Kasumi-1 (cell line): ENCODE measurements at regions not wholly inside any gene's neighbourhood (a gene's known extent, or its start where the extent isn't known, plus 50 kb on each side); places are given as distances from the start of the nearest gene placed in this dataset.

Experiments
- DNase-seq, 2 experiments: peaks; one replicate each; lab custom pipeline; 2025; lab: John Stamatoyannopoulos, UW

DNA sequence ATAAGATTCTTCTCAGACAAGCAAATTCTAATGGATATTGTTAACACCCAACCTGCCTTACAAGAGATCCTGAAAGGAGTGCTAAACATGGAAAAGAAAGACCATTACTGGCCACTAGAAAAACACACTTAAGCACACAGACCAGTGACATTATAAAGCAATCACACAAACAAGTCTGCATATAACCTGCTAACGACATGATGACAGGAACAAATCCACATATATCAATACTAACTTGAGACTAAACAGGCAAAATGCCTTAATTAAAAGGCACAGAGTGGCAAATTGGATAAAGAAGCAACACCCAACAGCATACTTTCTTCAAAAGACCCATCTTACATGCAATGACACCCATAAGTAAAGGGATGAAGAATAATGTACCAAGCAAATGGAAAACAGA, 100.5 kb upstream of the PCDH18 start:
- no peak for DNase-seq

DNA sequence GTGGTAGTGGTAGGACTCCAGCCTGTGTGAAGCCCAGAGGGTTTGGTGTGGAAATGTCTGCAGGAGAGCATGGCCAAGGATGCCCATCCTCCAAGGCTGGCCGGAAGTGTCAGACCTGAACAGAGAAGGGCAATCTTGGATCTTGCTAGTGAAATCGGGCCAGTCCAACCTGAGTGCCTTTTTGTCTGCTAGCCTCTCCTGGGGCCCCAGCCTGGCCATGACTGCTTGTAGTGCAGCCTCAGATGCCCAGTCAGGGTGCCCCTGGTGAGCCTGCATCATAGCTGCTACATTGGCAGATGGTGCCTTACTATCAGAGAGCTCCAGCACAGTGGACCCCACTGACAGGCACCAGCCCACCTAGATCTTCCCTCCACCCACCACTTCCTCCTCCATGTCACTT, 99.3 kb upstream of the PCDH18 start:
- no peak for DNase-seq

DNA sequence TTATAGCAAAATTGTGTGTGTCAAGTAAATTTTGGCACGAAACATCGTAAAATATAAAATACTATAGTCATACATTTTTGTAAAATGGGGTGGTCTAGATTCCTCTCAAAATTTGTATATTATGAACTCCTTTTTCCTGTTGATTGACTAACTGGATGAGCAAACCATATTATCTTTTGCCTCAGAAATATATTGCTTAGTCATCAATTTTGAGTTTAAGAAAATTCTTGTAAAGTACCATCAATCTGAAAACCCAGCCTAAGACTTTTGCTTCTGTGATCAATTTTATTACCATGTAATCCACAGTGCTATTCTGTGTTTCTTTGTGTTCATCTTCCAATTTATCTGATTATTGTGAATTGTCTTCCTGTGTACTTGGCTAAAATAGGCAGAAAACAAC, 98.0 kb upstream of the PCDH18 start:
- DNase-seq: no peak

DNA sequence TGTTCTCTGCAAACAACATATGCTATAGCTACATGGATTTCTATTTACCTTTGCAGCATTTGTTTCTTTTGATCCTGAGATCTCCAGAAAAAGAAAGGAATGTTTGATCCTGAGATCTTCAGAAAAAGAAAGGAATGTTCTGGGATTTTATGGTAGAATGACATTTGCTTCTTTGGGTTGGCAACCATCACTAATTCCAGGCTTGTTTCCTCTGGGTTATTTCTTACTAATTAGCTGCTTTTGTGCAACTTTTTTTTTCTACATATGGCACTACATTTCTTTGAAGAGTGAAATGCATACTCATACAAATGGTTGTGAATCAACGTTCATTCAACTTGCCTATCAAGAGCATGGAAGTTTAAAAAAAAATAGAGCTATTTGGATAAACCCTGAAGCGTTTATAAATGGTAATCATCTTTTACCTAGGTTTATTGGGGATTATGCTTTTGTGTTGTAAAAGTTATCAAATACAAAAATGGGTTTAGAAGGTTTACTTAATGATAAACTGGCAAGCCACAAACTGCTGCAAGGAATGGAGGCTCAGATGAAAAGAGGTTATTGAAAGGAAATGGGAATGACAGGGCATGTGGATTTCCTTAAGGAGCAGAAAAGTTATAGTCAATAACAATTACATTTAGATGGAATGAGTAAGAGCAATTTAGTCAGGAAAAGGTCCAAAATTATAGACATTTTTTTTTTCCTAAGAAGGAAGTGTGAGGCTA, 95.6 kb upstream of the PCDH18 start:
- no peak for DNase-seq

DNA sequence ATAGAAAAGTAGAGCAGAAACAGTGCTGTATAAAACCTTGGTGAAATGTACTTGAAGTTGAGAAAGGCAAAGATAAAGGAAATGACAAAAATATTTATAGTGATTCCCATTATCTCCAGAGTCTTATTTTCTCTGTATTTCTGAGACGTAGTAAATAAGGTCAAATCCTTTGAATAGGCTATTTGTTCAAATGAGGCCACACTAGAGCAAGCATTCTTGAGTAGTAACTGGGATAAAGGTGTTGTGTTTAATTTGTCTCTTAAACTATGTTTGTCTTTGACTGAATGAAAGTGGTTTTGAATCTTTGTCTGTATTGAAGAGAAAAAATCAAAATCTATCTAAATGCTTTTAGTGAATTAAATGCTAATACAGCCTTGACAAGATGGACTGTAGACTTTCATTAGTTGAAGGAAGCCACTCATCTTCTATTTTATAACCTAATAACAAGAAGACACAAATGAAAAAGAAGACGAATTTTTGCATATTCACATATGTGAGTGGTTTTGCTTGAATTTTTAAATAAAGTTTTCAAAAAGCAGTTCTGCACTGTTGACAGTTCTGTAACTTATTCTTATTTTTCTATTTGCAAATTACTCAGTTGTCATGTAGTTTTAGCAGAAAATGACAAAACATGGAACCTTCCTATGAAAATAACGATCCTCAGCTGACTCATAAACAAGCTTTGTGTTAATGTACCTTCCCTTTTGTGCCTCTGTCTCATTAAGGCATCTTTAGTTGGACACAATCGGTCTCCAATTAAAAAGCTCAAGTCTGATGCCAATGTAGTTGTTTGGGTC, 94.8 kb upstream of the PCDH18 start:
- DNase-seq: no peak

DNA sequence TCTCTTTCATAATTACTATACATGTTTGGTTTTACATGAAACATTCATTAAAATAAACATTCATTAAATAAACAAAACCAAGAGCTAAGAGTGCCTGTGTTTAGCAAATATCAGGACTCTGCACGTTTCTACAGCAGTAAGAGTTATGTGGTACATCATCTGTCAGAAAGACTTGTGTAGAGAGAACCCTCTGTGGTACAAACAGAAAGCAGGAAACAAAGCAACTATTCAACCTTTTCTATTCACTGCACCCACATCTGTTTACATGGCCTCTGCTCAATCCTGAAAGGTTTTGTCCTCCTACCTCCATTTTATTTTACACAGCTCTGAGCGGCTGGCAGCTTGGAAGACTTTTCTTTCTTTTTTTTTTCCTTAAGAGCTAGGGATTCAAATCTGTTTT, 90.7 kb upstream of the PCDH18 start:
- no peak for DNase-seq

DNA sequence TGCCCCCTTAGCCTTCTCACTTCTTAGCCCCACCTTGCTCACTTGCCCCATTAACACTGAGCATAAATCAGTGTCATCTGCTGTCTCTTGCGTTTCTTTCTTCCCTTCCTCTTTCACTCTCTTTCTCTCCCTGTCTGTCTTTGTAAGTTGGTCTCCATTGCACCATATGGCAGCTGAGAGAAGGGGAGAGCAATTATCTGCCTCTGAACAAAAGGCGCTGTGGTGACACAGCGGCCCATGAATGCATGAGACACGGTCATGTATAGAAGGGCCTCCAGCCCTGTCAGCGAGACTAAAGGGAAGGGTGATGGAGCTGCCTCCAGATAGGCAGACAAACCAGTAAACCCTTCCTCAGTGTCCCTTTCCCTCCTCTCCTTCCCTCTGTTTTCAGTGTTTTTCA, 88.8 kb upstream of the PCDH18 start:
- no peak for DNase-seq

DNA sequence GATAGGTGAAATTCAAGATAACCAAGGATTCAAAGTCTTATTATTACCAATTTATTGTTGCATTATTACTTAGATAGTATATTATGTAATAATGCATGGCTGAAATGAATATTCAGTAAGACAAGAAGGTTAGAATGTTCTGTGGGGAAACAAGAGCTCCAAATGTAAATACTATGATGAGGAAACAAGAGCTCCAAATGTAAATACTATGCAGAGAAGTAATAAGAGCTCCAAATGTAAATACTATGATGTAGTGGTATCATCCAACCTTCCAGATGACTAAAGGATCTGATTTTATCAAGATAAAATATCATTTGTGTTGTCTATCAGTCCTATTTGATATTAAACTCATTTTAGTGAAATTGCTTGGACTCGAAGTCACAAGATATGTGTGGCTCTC, 82.2 kb upstream of the PCDH18 start:
- no peak for DNase-seq

DNA sequence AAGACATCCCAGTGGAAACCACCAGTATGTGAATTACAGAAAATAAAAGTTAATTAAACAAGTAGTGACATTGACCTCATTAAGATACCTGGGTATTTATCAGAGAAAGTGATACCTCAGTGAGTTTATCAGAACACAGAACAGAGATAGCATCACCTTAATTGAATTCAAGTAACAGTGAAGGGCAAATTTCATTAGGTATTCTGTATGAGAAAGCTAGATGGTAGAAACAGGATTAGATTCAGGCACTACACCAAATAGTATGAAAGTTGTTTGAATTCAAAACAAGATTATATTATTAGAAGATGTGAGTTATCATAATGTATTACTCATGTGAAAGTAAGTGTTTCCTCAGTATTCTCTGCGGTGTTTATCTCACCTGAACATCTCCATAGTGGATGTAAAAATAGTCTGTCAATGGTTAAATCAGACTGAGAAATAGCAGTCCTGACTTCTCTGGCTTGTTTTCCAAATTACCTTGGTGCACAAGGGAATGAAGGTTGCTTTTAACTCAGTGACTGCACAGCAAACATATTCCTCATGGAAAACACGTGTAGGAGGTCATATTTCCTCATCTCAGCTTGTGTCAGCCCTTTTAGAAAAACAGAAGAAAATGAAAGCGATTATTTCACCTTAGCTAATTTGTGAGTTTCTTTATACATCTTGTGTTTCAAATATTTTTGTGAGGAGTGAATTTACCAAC, 79.9 kb upstream of the PCDH18 start:
- DNase-seq: no peak

DNA sequence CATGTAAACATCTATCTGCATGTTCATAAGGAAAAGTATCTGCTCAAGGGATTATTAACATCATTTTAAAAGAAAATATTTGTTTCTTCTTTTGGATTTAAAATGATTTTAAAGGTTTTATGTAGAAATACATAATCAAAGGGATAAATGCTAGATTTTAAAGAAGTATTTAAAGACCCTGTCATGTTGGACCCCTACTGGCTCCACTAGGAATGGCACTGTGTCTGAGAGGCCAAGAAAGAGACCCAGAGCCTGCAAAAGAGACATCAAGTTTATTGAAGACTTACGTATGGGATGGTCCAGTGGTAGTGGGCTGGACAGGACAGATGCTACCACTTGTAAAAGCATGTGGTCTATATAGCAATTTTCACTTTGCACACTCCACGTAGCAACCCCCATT, 78.7 kb upstream of the PCDH18 start:
- DNase-seq: peak; percentile 17 to 54

DNA sequence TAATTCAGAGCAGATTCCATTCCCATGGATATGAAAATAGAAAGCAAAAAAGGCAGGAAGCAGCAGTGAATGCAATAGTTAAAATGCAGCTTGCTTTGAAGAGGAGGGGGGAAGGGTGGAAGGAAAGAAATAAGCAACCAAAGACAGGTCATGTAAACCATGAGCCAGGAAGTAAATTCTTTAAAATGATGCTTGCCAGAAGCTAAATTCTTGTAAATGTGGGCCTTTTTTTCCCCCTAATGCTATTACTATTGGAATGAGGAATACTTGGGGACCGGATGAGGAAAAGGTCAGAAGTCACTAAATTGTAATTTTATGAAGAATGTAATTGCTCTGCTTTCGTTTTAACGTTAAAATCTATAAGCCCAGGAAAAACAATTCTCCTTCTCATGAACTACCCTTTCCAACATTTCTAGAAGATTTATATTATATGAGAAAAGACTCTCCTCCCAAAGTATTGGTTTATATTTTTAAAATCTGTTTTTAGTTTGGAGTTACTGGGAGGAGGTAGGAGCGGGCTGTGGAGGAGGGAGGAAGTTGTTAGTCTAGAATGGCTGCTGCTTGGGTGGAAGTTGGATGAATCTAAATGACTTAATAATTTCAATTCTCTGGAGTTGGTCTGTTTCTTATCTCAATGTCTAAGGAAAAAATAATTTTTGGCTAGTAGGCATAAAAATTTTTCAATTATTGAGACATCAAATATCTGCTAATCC, 77.6 kb upstream of the PCDH18 start:
- DNase-seq: no peak

DNA sequence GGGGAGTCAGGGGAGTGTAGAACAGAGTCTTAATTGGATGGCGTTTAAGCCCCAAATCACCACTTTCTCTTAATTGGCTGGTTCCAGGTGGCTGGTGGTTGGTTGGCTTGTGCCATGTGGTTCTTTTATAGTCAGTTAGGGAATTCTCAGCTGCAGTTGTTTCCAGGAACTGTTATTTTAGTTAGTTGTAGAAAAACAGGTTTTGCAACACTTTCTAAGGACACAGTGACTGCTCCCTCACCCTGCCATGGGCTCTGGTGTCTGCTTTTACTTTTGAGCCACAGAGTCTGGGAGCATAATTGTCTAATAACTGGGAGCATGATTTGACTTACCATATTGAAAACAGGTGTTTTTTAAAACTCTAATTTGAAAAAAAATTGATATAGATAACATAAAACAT, 75.8 kb upstream of the PCDH18 start:
- DNase-seq: no peak

DNA sequence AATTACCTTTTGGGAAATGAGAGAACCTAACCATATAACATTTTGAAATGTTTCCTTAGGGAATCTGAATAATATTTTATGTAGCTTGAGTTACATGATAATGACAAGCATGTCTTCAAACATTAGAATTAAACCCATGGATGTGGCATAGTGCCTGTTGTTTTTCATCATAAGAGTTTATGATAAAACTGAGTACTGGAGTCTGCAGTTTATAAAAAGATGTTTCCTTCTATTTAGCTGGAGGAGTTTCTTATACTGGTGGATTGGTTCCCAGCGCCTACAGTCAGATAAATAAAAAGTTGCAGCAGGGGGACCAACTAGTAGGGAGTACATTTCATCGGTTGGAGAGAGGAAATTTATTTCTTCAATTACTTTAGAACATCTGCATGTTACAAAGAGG, 70.1 kb upstream of the PCDH18 start:
- no peak for DNase-seq

DNA sequence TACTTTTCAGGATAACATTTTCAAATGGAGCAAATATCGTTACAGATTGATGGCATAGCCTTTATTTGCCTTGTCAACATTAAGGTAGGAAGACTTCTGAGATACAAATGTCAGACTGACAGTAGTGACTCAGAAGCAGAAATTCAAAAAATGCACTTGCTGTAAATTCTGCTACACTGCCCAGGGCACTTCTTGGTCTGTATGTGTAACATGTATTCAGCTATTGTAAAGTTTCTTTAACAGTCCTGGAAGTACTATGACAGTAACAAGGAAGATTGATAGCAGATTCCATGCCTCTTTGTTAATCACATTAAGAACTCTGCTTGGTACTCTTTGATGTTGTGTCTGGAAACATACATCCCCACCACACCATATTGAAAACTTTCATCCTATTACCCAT, 69.6 kb upstream of the PCDH18 start:
- DNase-seq: no peak

DNA sequence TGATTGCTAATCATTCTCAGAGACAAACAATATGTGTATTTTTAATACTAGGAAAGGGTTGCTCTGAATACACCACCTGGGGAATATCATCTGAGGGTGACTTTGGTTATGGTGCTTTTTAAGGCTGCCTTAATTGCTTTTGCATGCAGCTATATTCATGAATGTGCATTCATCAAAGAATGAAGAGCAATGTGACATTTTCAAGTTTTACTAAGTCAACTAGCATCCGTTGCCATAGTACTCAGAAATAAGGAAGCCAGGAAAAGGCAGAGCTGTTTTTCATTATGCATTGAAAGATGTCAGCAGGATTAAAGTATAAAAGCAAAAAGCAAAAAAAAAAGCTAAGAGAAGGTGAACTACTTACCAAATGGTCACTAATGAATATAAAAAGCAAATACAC, 67.4 kb upstream of the PCDH18 start:
- no peak for DNase-seq

DNA sequence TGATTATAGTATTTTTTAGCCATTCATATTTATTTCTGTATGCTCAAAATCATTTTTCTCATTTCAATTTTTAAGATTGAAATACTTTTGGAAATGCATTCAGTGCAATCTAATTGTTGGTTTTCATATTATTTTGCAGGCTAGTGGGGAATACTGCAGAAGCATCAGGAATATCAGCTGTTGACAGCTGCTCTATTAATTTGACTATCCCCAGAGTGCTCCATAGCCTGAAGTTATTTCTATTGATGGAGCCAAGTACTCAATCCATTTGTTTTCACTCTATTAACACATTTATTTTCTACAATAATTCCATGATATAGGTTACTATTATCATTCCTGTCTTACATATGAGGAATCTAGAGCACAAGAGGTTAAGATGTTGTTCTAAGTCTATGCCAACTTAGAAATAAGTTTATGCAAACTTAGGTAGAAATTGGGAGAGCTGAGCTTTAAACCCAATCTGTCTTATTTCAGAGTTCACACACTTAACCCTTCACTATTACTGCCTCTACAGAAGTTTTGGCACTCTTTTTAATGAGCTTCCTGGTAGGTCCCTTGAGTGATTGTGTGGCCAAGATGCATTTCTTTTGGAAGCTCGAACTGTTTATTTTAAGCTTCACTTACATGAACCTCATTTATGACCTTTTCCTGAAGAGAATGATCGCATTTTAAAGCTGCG, 65.6 kb upstream of the PCDH18 start:
- no peak for DNase-seq

DNA sequence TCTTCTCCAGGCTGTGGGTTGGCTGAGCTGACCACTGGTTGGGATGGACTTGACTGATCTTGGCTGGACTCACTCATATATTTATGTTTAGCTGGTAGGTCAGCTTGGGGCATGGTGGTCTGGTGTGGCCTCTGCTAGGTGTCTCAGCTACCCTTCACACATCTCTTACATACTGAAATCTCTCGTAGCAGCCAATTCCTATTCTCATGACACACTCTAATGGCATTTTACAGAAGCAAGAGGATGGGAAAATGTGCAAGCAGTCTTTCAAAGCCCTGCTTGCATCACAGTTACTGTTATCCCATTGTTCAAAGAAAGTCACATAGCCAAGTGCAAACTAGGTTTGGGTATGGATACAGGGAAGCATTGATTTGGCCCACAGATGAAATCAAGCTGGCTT, 55.5 kb upstream of the PCDH18 start:
- no peak for DNase-seq

DNA sequence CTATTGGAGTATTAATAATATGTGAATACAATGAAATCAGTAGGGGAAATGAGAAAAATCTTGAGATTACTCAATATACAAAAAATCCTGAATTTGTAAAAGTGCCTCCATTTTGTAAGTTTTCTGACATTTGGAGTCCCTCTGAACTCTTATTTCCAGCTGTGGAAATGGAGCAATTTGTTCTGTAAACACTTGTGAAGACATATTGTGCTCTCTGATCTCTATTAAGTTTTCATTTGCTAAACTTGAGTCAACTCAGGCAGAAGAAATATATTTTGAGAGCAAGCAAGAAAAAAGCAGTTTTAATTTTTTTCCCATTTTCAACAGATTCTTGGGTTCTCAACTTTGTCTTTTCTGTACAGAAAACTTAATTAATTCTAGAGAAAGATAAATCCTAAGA, 51.4 kb upstream of the PCDH18 start:
- DNase-seq: no peak
